Activated CD4-positive, alpha-beta T cell treated with anti-CD3 and anti-CD28 coated beads, Interleukin-2, Interleukin-6, amounts not matched to agents 100 ng/mL and 50 ng/mL, durations not matched to agents 16 hours and 8 hours (primary cell): ENCODE measurements at regions not wholly inside any gene's neighbourhood (a gene's known extent, or its start where the extent isn't known, plus 50 kb on each side); places are given as distances from the start of the nearest gene placed in this dataset.
"Not testable (repeated sequence)": the region's sequence is repeated elsewhere in the genome, so short reads cannot be mapped to it uniquely, and the experiment has no call there.

Source experiments
- DNase-seq: peaks from one replicate; pipeline ENCODE4 v3.0.0-alpha.2; 2020

DNA sequence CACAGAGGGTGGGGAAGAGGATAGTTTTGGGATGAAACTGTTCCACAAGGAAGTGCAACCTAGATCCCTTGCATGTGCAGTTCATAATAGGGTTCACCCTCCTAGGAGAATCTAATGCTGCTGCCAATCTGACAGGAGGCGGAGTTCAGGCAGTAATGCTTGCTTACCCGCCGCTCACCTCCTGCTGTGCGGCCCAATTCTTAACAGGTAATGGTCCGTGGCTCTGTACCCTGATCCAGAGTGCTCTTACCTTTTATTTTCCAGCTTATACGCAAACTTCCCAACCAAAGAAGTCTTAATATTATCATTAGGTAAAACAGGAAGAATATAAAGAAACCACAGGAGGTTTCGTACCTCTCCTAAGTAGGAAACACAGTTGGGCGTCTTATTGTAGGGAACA is 82.7 kb upstream of the CD302 start:
- DNase-seq, result no peak

- DNase-seq, result peak; percentile 71
Observed at GRCh38 chr2:159879051-159879604, 81.1 kb upstream of the CD302 start.

DNA sequence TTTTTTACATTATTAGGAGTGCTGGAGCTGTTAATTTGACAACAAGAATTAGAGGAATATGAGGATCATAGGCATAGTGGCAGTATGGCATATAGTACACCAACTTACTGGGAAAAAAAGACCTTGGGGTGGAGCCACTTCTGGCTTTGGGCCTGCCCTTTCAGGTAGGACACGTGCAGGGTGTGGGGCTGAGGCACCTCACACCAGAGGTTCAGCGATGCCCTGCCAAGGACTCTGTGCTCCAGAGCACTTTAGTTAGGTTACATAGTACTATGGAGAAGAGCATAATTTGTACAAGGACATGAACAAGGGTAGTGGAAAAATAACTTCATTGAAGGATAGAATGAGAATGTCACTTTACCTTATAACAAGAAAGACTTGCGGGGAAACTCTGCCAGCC is 77.1 kb upstream of the CD302 start:
- no peak for DNase-seq

DNA sequence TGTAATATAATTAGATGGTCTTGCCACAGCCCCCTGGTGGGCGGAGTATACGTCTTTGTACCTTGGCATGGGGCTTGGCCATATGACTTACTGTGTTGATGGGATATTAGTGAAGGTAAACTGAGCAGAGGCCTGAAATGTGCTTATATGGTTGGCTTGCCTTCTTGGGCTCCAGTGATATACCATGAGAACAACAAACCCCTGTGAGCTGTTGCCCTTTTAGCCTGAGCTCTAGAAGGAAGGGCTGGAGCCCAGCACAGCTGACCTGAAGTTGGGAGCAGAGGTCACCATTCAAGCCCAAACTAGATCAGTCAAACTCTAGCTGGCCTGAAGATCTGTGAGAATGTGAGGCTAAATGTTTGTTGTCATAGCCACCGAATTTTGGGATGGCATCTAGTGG is 75.2 kb upstream of the CD302 start:
- no peak for DNase-seq

DNA sequence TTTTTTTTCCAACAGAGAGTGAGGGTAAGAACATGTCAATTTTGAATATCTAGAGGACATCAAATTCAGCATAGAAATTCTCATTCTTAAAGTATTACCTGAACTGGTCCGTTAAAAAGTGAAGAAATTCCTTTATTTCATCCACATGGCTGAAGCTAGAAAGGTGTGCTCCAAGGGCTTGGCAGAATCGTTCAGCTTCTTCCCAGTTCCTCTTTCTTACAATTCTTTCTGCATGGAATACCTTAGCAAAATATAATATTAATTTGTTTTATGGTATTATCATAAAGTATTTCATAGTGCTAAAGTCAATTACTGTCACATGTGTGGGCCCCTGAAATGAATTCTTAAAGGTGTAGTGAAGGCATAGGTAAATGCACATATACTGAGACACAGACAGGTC is 74.3 kb upstream of the CD302 start:
- no peak for DNase-seq

GRCh38 chr2:159868598-159869159 is 70.7 kb upstream of the CD302 start:
- DNase-seq, result not testable (repeated sequence)

- no peak for DNase-seq
Observed at GRCh38 chr2:159867567-159868361, 69.8 kb upstream of the CD302 start.

- no peak for DNase-seq
Observed at GRCh38 chr2:159863526-159864160, 65.6 kb upstream of the CD302 start.

DNA sequence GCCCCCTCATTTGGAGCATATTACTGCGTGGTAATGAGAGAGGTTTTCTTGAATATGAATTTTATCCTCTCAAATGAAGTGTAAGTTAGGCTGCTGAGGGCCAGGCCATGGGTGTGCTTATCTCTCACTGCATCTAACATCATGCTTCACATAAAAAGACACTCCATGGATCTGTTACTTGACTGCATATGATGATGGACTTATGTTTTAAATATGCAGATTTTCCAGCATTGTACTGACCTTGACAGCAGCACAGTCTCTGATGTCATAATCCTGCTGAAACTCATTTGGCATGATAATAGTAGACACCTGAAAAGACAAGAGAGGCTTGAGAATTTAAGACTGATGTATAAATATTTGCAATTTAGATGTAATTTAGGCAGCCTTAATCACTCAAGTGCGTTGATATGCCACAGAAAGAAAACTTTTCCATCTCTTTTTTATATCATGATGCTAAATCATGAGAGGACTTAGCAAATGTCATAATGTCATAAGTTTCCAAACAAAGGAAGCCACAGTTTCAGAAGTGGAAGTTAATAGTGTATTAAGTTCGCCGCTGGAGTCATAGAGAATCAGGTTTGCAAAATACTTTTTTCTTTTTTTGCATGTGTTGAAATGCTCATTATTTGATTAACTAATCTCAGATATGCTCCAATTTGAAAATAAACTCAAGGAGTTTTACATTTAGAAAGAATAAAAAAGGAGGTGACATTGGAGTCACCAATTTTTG is 62.7 kb upstream of the CD302 start:
- no peak for DNase-seq

GRCh38 chr2:159859583-159859982 is 61.6 kb upstream of the CD302 start:
- DNase-seq, result no peak

GRCh38 chr2:159856760-159857159 is 58.8 kb upstream of the CD302 start:
- DNase-seq, result no peak

DNA sequence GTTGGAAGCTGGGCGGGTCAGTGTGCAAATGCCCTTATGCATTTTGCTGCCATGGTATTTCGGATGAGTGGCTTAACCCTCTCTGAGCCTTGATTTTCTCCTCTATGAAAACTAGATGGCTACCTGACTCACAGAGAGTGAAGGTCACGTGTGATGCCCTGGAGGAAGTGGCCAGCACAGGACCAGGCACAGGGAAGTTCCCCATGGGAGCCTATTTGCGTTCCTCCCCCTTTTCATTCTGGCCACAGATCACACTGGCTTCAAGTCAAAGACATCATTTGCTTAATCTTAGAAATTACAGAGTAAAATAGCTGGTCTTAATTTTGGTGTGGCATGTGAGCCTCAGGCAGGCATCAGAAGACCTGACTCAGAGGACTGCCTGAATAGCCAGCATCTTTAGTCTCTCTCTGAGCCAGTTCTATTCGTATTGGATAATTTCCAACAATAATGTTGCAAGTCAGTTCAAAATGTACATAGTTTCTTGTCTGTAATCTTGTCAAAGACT is 57.6 kb upstream of the CD302 start:
- no peak for DNase-seq

DNA sequence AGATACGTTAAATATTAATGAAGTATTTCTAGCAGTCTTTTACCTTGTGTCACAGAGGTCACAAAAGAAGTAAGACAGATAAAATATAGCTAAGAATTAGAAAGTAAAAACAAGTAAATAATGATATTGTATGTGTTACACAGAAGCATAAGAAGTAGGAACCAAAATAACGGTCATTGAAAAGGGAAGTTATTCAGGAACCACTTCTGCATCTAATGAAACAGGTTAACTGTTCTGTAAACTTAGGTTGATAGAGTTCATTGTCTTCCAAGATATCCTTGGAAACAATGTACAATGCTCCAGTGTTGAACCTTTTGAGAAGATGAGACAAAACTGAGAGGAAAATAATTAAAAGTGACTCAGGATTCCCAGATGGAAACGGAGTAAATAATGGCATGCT is 57.1 kb upstream of the CD302 start:
- DNase-seq, result no peak

DNA sequence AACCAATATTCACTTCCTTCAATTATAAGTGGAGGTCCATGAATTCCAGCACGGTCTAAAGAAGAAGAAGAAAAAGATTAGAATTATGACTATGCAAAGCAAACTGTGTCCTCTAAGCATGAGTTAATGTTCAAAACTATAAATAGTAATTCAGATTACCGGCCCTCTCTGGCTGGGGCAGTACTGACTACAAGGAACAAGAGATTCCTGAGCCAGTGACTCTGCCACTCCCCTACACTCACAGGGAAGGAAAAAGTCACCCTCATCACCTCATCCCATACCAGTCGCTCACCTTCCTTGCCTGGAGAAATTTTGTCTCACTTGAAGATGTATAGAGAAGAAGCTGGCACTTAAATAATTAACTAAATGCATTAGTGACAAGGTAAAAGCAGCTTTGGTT is 56.5 kb upstream of the CD302 start:
- no peak for DNase-seq

DNA sequence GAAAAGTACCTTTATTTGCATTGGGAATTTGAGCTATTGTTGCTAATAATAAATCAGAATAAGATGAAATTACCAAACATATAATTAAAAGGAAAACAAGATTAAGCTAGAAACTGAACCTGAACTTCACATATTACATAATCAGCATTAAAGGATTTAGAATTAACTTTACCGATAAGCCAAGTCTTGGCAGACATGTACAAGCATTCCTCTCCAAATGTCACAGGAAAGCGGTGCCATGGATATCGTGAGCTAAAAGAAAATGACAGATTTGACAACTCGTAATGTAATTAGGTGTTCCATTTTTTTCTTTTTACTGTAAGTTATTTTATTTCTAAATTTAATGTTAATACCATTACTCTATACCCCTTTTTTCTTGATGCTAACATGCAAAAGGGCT is 55.1 kb upstream of the CD302 start:
- DNase-seq, result no peak

DNA sequence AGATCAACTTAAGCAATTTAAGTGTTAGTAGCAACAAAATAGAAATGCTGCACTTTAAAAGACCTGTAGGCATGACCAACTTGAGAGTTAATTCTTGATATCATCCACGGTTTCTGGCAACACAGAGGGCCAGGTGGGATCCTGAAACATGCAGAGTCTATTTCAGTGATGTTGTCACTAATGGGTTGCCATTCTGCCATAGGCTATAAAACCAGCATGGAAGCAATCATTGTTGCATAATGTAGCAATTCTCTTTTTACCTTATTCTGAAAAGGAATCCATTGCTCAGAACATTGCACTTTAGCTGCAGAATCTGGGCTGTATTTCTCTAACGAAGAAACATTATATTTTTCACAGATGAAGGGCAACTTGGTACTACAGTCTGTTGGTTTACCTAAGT is 53.9 kb upstream of the CD302 start:
- DNase-seq, result no peak

DNA sequence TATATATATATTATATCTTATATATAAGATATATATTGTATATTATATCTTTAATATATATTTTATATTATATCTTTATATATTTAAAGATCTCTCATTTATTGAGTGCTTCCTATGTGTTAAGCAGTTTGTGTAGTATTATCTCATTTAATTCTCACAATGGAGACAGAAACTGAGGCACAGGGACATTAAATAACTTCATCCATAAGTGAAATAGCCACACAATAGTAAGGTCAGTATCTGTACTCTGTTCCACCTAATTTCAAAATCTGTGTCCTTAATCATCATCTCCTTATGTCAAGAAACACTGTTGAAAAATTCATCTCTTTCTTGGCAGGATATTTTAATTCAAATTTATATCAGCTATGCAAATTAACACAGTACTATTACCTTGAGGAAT is 52.8 kb upstream of the CD302 start:
- no peak for DNase-seq

- DNase-seq, result no peak
Observed at GRCh38 chr2:159849160-159849813, 51.3 kb upstream of the CD302 start.
